Activated T-helper 17 cell treated with anti-CD3 and anti-CD28 coated beads, Interleukin-2, amount 50 U/mL, for 72 hours (primary cell): ENCODE measurements at regions not wholly inside any gene's neighbourhood (a gene's known extent, or its start where the extent isn't known, plus 50 kb on each side); places are given as distances from the start of the nearest gene placed in this dataset.
"Not testable (repeated sequence)": the region's sequence is repeated elsewhere in the genome, so short reads cannot be mapped to it uniquely, and the experiment has no call there.

Experiments
- ATAC-seq: fragments of 150-1000 bp; cut with Tn5 transposase; replicated peaks from 2 replicates; pipeline ENCODE4 v1.10.0; 2021; ENCODE audit warnings: mild to moderate bottlenecking, moderate library complexity
- H3K27ac Mint-ChIP-seq: one replicate; pipeline ENCODE4 v1.8.0; 2022; ENCODE audit warnings: mixed read lengths
- H3K27me3 Mint-ChIP-seq: one replicate; pipeline ENCODE4 v1.8.0; 2022; ENCODE audit warnings: mixed read lengths
- H3K36me3 Mint-ChIP-seq: one replicate; pipeline ENCODE4 v1.8.0; 2022; ENCODE audit warnings: low read depth, mild to moderate bottlenecking, mixed read lengths
- H3K4me1 Mint-ChIP-seq: one replicate; pipeline ENCODE4 v1.8.0; 2022; ENCODE audit warnings: mixed read lengths
- H3K4me3 Mint-ChIP-seq: one replicate; pipeline ENCODE4 v1.8.0; 2022; ENCODE audit warnings: mild to moderate bottlenecking, mixed read lengths
- H3K9me3 Mint-ChIP-seq: one replicate; pipeline ENCODE4 v1.8.0; 2022; ENCODE audit warnings: mixed read lengths

GRCh38 chr11:22920939-22921565 is 60.8 kb upstream of the CCDC179 start:
- no peak overlapping the region for H3K27ac Mint-ChIP-seq
- ATAC-seq: peak; percentile 47
- no peaks in the 10 kb centered on the region for H3K27me3 Mint-ChIP-seq

GRCh38 chr11:22922672-22923071 is 62.4 kb upstream of the CCDC179 start:
- H3K4me3 Mint-ChIP-seq: no peak overlapping the region
- no peak for ATAC-seq
- no peaks in the 10 kb centered on the region for H3K9me3 Mint-ChIP-seq
- no peaks in the 10 kb centered on the region for H3K4me1 Mint-ChIP-seq
- H3K36me3 Mint-ChIP-seq: no peaks in the 10 kb centered on the region
- no peak overlapping the region for H3K27ac Mint-ChIP-seq
- H3K27me3 Mint-ChIP-seq: no peaks in the 10 kb centered on the region

More at GRCh38 chr11:22920939-22921565, 60.8 kb upstream of the CCDC179 start:
- H3K36me3 Mint-ChIP-seq: no peaks in the 10 kb centered on the region
- H3K4me3 Mint-ChIP-seq: no peak overlapping the region
- H3K9me3 Mint-ChIP-seq: no peaks in the 10 kb centered on the region
- H3K4me1 Mint-ChIP-seq: no peaks in the 10 kb centered on the region

GRCh38 chr11:22923561-22923960 is 63.3 kb upstream of the CCDC179 start:
- H3K36me3 Mint-ChIP-seq: no peaks in the 10 kb centered on the region
- ATAC-seq: no peak
- no peaks in the 10 kb centered on the region for H3K4me1 Mint-ChIP-seq
- H3K27me3 Mint-ChIP-seq: no peaks in the 10 kb centered on the region
- H3K27ac Mint-ChIP-seq: no peak overlapping the region
- no peaks in the 10 kb centered on the region for H3K9me3 Mint-ChIP-seq
- H3K4me3 Mint-ChIP-seq: no peak overlapping the region

- H3K4me3 Mint-ChIP-seq: no peak overlapping the region
- no peaks in the 10 kb centered on the region for H3K27me3 Mint-ChIP-seq
- no peaks in the 10 kb centered on the region for H3K4me1 Mint-ChIP-seq
- no peak for ATAC-seq
- H3K27ac Mint-ChIP-seq: no peak overlapping the region
- no peaks in the 10 kb centered on the region for H3K9me3 Mint-ChIP-seq
- H3K36me3 Mint-ChIP-seq: no peaks in the 10 kb centered on the region
Observed at GRCh38 chr11:22926341-22926740, 66.1 kb upstream of the CCDC179 start.

GRCh38 chr11:22927793-22928192 is 67.5 kb upstream of the CCDC179 start:
- Mint-ChIP-seq H3K9me3 (peaks cover 3% of the 10 kb centered on the region), H3K27me3 (no peaks in the 10 kb centered on the region), H3K4me1 (no peaks in the 10 kb centered on the region), H3K4me3 (no peak overlapping the region), H3K27ac (no peak overlapping the region), H3K36me3 (no peaks in the 10 kb centered on the region)
- no peak for ATAC-seq

GRCh38 chr11:22928207-22928917 is 68.1 kb upstream of the CCDC179 start:
- Mint-ChIP-seq H3K36me3 (no peaks in the 10 kb centered on the region), H3K27ac (no peak overlapping the region), H3K9me3 (peaks cover 4% of the 10 kb centered on the region), H3K27me3 (no peaks in the 10 kb centered on the region), H3K4me3 (no peak overlapping the region), H3K4me1 (no peaks in the 10 kb centered on the region)
- no peak for ATAC-seq

- Mint-ChIP-seq H3K9me3 (peaks cover 4% of the 10 kb centered on the region), H3K27me3 (no peaks in the 10 kb centered on the region), H3K4me3 (no peak overlapping the region), H3K4me1 (no peaks in the 10 kb centered on the region), H3K27ac (no peak overlapping the region), H3K36me3 (no peaks in the 10 kb centered on the region)
- peak; percentile 72 for ATAC-seq
Observed at GRCh38 chr11:22930816-22931594, 70.7 kb upstream of the CCDC179 start.

GRCh38 chr11:22938691-22939090 is 78.4 kb upstream of the CCDC179 start:
- Mint-ChIP-seq H3K36me3 (no peaks in the 10 kb centered on the region), H3K27ac (no peak overlapping the region), H3K4me1 (no peaks in the 10 kb centered on the region), H3K9me3 (peaks cover 5% of the 10 kb centered on the region), H3K27me3 (no peaks in the 10 kb centered on the region), H3K4me3 (no peak overlapping the region)
- no peak for ATAC-seq

- ATAC-seq, H3K27ac Mint-ChIP-seq, H3K9me3 Mint-ChIP-seq, H3K4me3 Mint-ChIP-seq, H3K36me3 Mint-ChIP-seq, H3K4me1 Mint-ChIP-seq, H3K27me3 Mint-ChIP-seq: not testable (repeated sequence)
Observed at GRCh38 chr11:22941544-22941943, 81.3 kb upstream of the CCDC179 start.

GRCh38 chr11:22957786-22958185 is 97.5 kb upstream of the CCDC179 start:
- no peak for ATAC-seq
- Mint-ChIP-seq H3K27ac (no peak overlapping the region), H3K9me3 (peaks cover 3% of the 10 kb centered on the region), H3K4me3 (no peak overlapping the region), H3K36me3 (no peaks in the 10 kb centered on the region), H3K27me3 (no peaks in the 10 kb centered on the region), H3K4me1 (no peaks in the 10 kb centered on the region)

GRCh38 chr11:22974251-22974650 is 114.0 kb upstream of the CCDC179 start:
- H3K36me3 Mint-ChIP-seq: no peaks in the 10 kb centered on the region
- no peak overlapping the region for H3K27ac Mint-ChIP-seq
- ATAC-seq: no peak
- no peaks in the 10 kb centered on the region for H3K4me1 Mint-ChIP-seq
- no peaks in the 10 kb centered on the region for H3K27me3 Mint-ChIP-seq
- H3K4me3 Mint-ChIP-seq: no peak overlapping the region
- peaks cover 15% of the 10 kb centered on the region for H3K9me3 Mint-ChIP-seq

GRCh38 chr11:22976146-22976545 is 115.9 kb upstream of the CCDC179 start:
- H3K27ac Mint-ChIP-seq: no peak overlapping the region
- no peaks in the 10 kb centered on the region for H3K4me1 Mint-ChIP-seq
- ATAC-seq: no peak
- no peaks in the 10 kb centered on the region for H3K27me3 Mint-ChIP-seq
- no peaks in the 10 kb centered on the region for H3K36me3 Mint-ChIP-seq
- peaks cover 12% of the 10 kb centered on the region for H3K9me3 Mint-ChIP-seq
- no peak overlapping the region for H3K4me3 Mint-ChIP-seq

GRCh38 chr11:22982903-22983302 is 122.6 kb upstream of the CCDC179 start:
- H3K36me3 Mint-ChIP-seq: no peaks in the 10 kb centered on the region
- no peaks in the 10 kb centered on the region for H3K4me1 Mint-ChIP-seq
- no peak overlapping the region for H3K4me3 Mint-ChIP-seq
- no peak overlapping the region for H3K27ac Mint-ChIP-seq
- H3K27me3 Mint-ChIP-seq: no peaks in the 10 kb centered on the region
- H3K9me3 Mint-ChIP-seq: no peaks in the 10 kb centered on the region
- ATAC-seq: no peak

- H3K27me3 Mint-ChIP-seq: no peaks in the 10 kb centered on the region
Observed at GRCh38 chr11:22984045-22984444, 123.8 kb upstream of the CCDC179 start.

GRCh38 chr11:22989371-22989770 is 129.1 kb upstream of the CCDC179 start:
- Mint-ChIP-seq H3K4me1 (no peaks in the 10 kb centered on the region), H3K4me3 (no peak overlapping the region), H3K36me3 (no peaks in the 10 kb centered on the region), H3K9me3 (peaks cover 11% of the 10 kb centered on the region), H3K27me3 (no peaks in the 10 kb centered on the region), H3K27ac (no peak overlapping the region)
- no peak for ATAC-seq

More at GRCh38 chr11:22984045-22984444, 123.8 kb upstream of the CCDC179 start:
- Mint-ChIP-seq H3K4me1 (no peaks in the 10 kb centered on the region), H3K36me3 (no peaks in the 10 kb centered on the region), H3K27ac (no peak overlapping the region), H3K9me3 (peaks cover 5% of the 10 kb centered on the region), H3K4me3 (no peak overlapping the region)
- no peak for ATAC-seq
